T-helper 1 cell treated with Interleukin-12 subunit alpha and Interleukin-12 subunit beta and Interleukin-4 antibody, amounts not matched to agents 30 μg/mL and 1 μg/mL, for 36 hours (primary cell): ENCODE measurements at regions not wholly inside any gene's neighbourhood (a gene's known extent, or its start where the extent isn't known, plus 50 kb on each side); places are given as distances from the start of the nearest gene placed in this dataset.

Experiments
- H3K27ac Mint-ChIP-seq: one replicate; pipeline ENCODE4 v1.8.0; 2021; ENCODE audit warnings: mild to moderate bottlenecking, mixed read lengths
- H3K27me3 Mint-ChIP-seq: one replicate; pipeline ENCODE4 v1.8.0; 2021; ENCODE audit warnings: low read depth, mixed read lengths
- H3K36me3 Mint-ChIP-seq: one replicate; pipeline ENCODE4 v1.8.0; 2021; ENCODE audit warnings: low read depth, mixed read lengths
- H3K4me1 Mint-ChIP-seq: one replicate; pipeline ENCODE4 v1.8.0; 2021; ENCODE audit warnings: low read depth, mixed read lengths
- H3K4me3 Mint-ChIP-seq: one replicate; pipeline ENCODE4 v1.8.0; 2021; ENCODE audit warnings: mild to moderate bottlenecking, moderate library complexity, mixed read lengths
- H3K9me3 Mint-ChIP-seq: one replicate; pipeline ENCODE4 v1.8.0; 2021; ENCODE audit warnings: mixed read lengths

GRCh38 chr6:140045116-140045515 is 670.7 kb upstream of the CITED2 start:
- no peak overlapping the region for H3K4me3 Mint-ChIP-seq
- no peaks in the 10 kb centered on the region for H3K9me3 Mint-ChIP-seq
- no peaks in the 10 kb centered on the region for H3K36me3 Mint-ChIP-seq
- no peak overlapping the region for H3K27ac Mint-ChIP-seq
- no peaks in the 10 kb centered on the region for H3K27me3 Mint-ChIP-seq
- H3K4me1 Mint-ChIP-seq: no peaks in the 10 kb centered on the region

GRCh38 chr6:140044626-140045025 is 670.2 kb upstream of the CITED2 start:
- Mint-ChIP-seq H3K27ac (no peak overlapping the region), H3K36me3 (no peaks in the 10 kb centered on the region), H3K27me3 (no peaks in the 10 kb centered on the region), H3K4me3 (no peak overlapping the region), H3K9me3 (no peaks in the 10 kb centered on the region), H3K4me1 (no peaks in the 10 kb centered on the region)

- Mint-ChIP-seq H3K9me3 (no peaks in the 10 kb centered on the region), H3K4me3 (no peak overlapping the region), H3K27ac (no peak overlapping the region), H3K4me1 (no peaks in the 10 kb centered on the region), H3K27me3 (no peaks in the 10 kb centered on the region), H3K36me3 (no peaks in the 10 kb centered on the region)
These were observed 669.4 kb upstream of the CITED2 start for GRCh38 chr6:140043762-140044378.

- Mint-ChIP-seq H3K27me3 (no peaks in the 10 kb centered on the region), H3K36me3 (no peaks in the 10 kb centered on the region), H3K4me1 (no peaks in the 10 kb centered on the region), H3K27ac (no peak overlapping the region), H3K9me3 (no peaks in the 10 kb centered on the region), H3K4me3 (no peak overlapping the region)
These were observed 668.9 kb upstream of the CITED2 start for GRCh38 chr6:140043357-140043756.

GRCh38 chr6:140041571-140042332 is 667.3 kb upstream of the CITED2 start:
- H3K9me3 Mint-ChIP-seq: no peaks in the 10 kb centered on the region

GRCh38 chr6:140041056-140041455 is 666.6 kb upstream of the CITED2 start:
- Mint-ChIP-seq H3K36me3 (no peaks in the 10 kb centered on the region), H3K9me3 (no peaks in the 10 kb centered on the region), H3K4me3 (no peak overlapping the region), H3K4me1 (no peaks in the 10 kb centered on the region), H3K27ac (no peak overlapping the region), H3K27me3 (no peaks in the 10 kb centered on the region)

More at GRCh38 chr6:140041571-140042332, 667.3 kb upstream of the CITED2 start:
- Mint-ChIP-seq H3K36me3 (no peaks in the 10 kb centered on the region), H3K4me1 (no peaks in the 10 kb centered on the region), H3K27ac (no peak overlapping the region), H3K4me3 (no peak overlapping the region), H3K27me3 (no peaks in the 10 kb centered on the region)

GRCh38 chr6:140040396-140040795 is 665.9 kb upstream of the CITED2 start:
- Mint-ChIP-seq H3K9me3 (no peaks in the 10 kb centered on the region), H3K27me3 (no peaks in the 10 kb centered on the region), H3K4me3 (no peak overlapping the region), H3K27ac (no peak overlapping the region), H3K4me1 (no peaks in the 10 kb centered on the region), H3K36me3 (no peaks in the 10 kb centered on the region)

GRCh38 chr6:140039364-140039763 is 664.9 kb upstream of the CITED2 start:
- no peaks in the 10 kb centered on the region for H3K27me3 Mint-ChIP-seq
- H3K36me3 Mint-ChIP-seq: no peaks in the 10 kb centered on the region
- H3K4me1 Mint-ChIP-seq: no peaks in the 10 kb centered on the region
- no peak overlapping the region for H3K4me3 Mint-ChIP-seq
- H3K9me3 Mint-ChIP-seq: no peaks in the 10 kb centered on the region
- no peak overlapping the region for H3K27ac Mint-ChIP-seq

GRCh38 chr6:140036196-140036595 is 661.7 kb upstream of the CITED2 start:
- H3K27ac Mint-ChIP-seq: no peak overlapping the region
- no peak overlapping the region for H3K4me3 Mint-ChIP-seq
- H3K4me1 Mint-ChIP-seq: no peaks in the 10 kb centered on the region
- H3K27me3 Mint-ChIP-seq: no peaks in the 10 kb centered on the region
- no peaks in the 10 kb centered on the region for H3K36me3 Mint-ChIP-seq
- no peaks in the 10 kb centered on the region for H3K9me3 Mint-ChIP-seq

- no peaks in the 10 kb centered on the region for H3K36me3 Mint-ChIP-seq
- no peaks in the 10 kb centered on the region for H3K4me1 Mint-ChIP-seq
- H3K4me3 Mint-ChIP-seq: no peak overlapping the region
- no peaks in the 10 kb centered on the region for H3K27me3 Mint-ChIP-seq
- no peaks in the 10 kb centered on the region for H3K9me3 Mint-ChIP-seq
- no peak overlapping the region for H3K27ac Mint-ChIP-seq
These were observed 657.7 kb upstream of the CITED2 start for GRCh38 chr6:140032189-140032588.

- H3K4me3 Mint-ChIP-seq: no peak overlapping the region
- H3K27me3 Mint-ChIP-seq: no peaks in the 10 kb centered on the region
- no peaks in the 10 kb centered on the region for H3K9me3 Mint-ChIP-seq
- H3K27ac Mint-ChIP-seq: no peak overlapping the region
- no peaks in the 10 kb centered on the region for H3K36me3 Mint-ChIP-seq
- no peaks in the 10 kb centered on the region for H3K4me1 Mint-ChIP-seq
These were observed 655.1 kb upstream of the CITED2 start for GRCh38 chr6:140029551-140029950.

GRCh38 chr6:140027219-140027618 is 652.8 kb upstream of the CITED2 start:
- H3K9me3 Mint-ChIP-seq: no peaks in the 10 kb centered on the region
- H3K27ac Mint-ChIP-seq: no peak overlapping the region
- no peaks in the 10 kb centered on the region for H3K27me3 Mint-ChIP-seq
- no peak overlapping the region for H3K4me3 Mint-ChIP-seq
- H3K36me3 Mint-ChIP-seq: no peaks in the 10 kb centered on the region
- no peaks in the 10 kb centered on the region for H3K4me1 Mint-ChIP-seq

GRCh38 chr6:140026546-140026945 is 652.1 kb upstream of the CITED2 start:
- Mint-ChIP-seq H3K4me3 (no peak overlapping the region), H3K9me3 (no peaks in the 10 kb centered on the region), H3K27me3 (no peaks in the 10 kb centered on the region), H3K4me1 (no peaks in the 10 kb centered on the region), H3K36me3 (no peaks in the 10 kb centered on the region), H3K27ac (no peak overlapping the region)

- H3K9me3 Mint-ChIP-seq: no peaks in the 10 kb centered on the region
- H3K36me3 Mint-ChIP-seq: no peaks in the 10 kb centered on the region
- no peak overlapping the region for H3K4me3 Mint-ChIP-seq
- H3K27me3 Mint-ChIP-seq: no peaks in the 10 kb centered on the region
- no peaks in the 10 kb centered on the region for H3K4me1 Mint-ChIP-seq
- no peak overlapping the region for H3K27ac Mint-ChIP-seq
These were observed 650.7 kb upstream of the CITED2 start for GRCh38 chr6:140025171-140025570.

GRCh38 chr6:140020207-140020791 is 645.9 kb upstream of the CITED2 start:
- H3K4me3 Mint-ChIP-seq: no peak overlapping the region
- no peaks in the 10 kb centered on the region for H3K27me3 Mint-ChIP-seq
- no peak overlapping the region for H3K27ac Mint-ChIP-seq
- no peaks in the 10 kb centered on the region for H3K36me3 Mint-ChIP-seq
- H3K9me3 Mint-ChIP-seq: peaks cover 9% of the 10 kb centered on the region
- no peaks in the 10 kb centered on the region for H3K4me1 Mint-ChIP-seq
